IgD-negative memory B cell (primary cell): ENCODE measurements at regions not wholly inside any gene's neighbourhood (a gene's known extent, or its start where the extent isn't known, plus 50 kb on each side); places are given as distances from the start of the nearest gene placed in this dataset.
A peak's percentile ranks its signal among the peaks of the same experiment; 100 is the strongest.

Experiments used
- H3K27ac Mint-ChIP-seq, 3 donors: one replicate each; pipeline ENCODE4 v1.8.0; 2020 to 2022; ENCODE audit warnings: mild to moderate bottlenecking in 3 of 3, mixed read lengths in 3 of 3, moderate library complexity in 1 of 3
- H3K27me3 Mint-ChIP-seq: one replicate; pipeline ENCODE4 v1.8.0; 2021; ENCODE audit warnings: mixed read lengths
- H3K36me3 Mint-ChIP-seq: one replicate; pipeline ENCODE4 v1.8.0; 2020; ENCODE audit warnings: mild to moderate bottlenecking, mixed read lengths
- H3K4me1 Mint-ChIP-seq, 3 donors: one replicate each; pipeline ENCODE4 v1.8.0; 2020 to 2022; ENCODE audit warnings: mixed read lengths in 3 of 3, mild to moderate bottlenecking in 1 of 3
- H3K4me3 Mint-ChIP-seq, 4 donors: one replicate each; pipeline ENCODE4 v1.8.0; 2020 to 2022; ENCODE audit warnings: mild to moderate bottlenecking in 4 of 4, mixed read lengths in 4 of 4, moderate library complexity in 3 of 4
- H3K9me3 Mint-ChIP-seq, 3 donors: one replicate each; pipeline ENCODE4 v1.8.0; 2020 to 2021; ENCODE audit warnings: mixed read lengths in 3 of 3, mild to moderate bottlenecking in 1 of 3

- H3K9me3 Mint-ChIP-seq, result peaks cover 0 to 3% (median 3%) of the 10 kb centered on the region in 3 donors
- no peaks in the 10 kb centered on the region for H3K36me3 Mint-ChIP-seq
- H3K27me3 Mint-ChIP-seq, result peaks cover 2% of the 10 kb centered on the region
- H3K4me1 Mint-ChIP-seq, result no peaks in the 10 kb centered on the region
- no peak overlapping the region for H3K27ac Mint-ChIP-seq
- H3K4me3 Mint-ChIP-seq, result no peak overlapping the region
These were observed 411.3 kb downstream of the NPHP4 start for GRCh38 chr1:5580926-5581325.

- no peak overlapping the region for H3K4me3 Mint-ChIP-seq
- peaks cover 2% of the 10 kb centered on the region for H3K27me3 Mint-ChIP-seq
These were observed 412.3 kb downstream of the NPHP4 start for GRCh38 chr1:5579966-5580365.

GRCh38 chr1:5578690-5579089, 413.5 kb downstream of the NPHP4 start:
- Mint-ChIP-seq H3K9me3 (peaks cover 0 to 3% (median 1%) of the 10 kb centered on the region in 3 donors), H3K36me3 (no peaks in the 10 kb centered on the region), H3K27ac (no peak overlapping the region), H3K27me3 (peaks cover 3% of the 10 kb centered on the region), H3K4me3 (no peak overlapping the region), H3K4me1 (no peaks in the 10 kb centered on the region)

More at GRCh38 chr1:5579966-5580365, 412.3 kb downstream of the NPHP4 start:
- H3K4me1 Mint-ChIP-seq, result no peaks in the 10 kb centered on the region
- H3K27ac Mint-ChIP-seq, result no peak overlapping the region
- peaks cover 0 to 3% (median 1%) of the 10 kb centered on the region in 3 donors for H3K9me3 Mint-ChIP-seq
- no peaks in the 10 kb centered on the region for H3K36me3 Mint-ChIP-seq

- Mint-ChIP-seq H3K27me3 (peaks cover 3% of the 10 kb centered on the region), H3K9me3 (peaks cover 0 to 1% (median 0%) of the 10 kb centered on the region in 3 donors), H3K4me1 (no peaks in the 10 kb centered on the region), H3K36me3 (no peaks in the 10 kb centered on the region), H3K27ac (no peak overlapping the region), H3K4me3 (no peak overlapping the region)
These were observed 414.8 kb downstream of the NPHP4 start for GRCh38 chr1:5577255-5578040.

GRCh38 chr1:5576673-5577065, 415.6 kb downstream of the NPHP4 start:
- no peaks in the 10 kb centered on the region for H3K36me3 Mint-ChIP-seq
- peaks cover 0 to 1% (median 0%) of the 10 kb centered on the region in 3 donors for H3K9me3 Mint-ChIP-seq
- no peaks in the 10 kb centered on the region for H3K4me1 Mint-ChIP-seq
- H3K27me3 Mint-ChIP-seq, result peaks cover 3% of the 10 kb centered on the region
- H3K27ac Mint-ChIP-seq, result no peak overlapping the region
- H3K4me3 Mint-ChIP-seq, result no peak overlapping the region

- no peaks in the 10 kb centered on the region for H3K36me3 Mint-ChIP-seq
- no peaks in the 10 kb centered on the region for H3K4me1 Mint-ChIP-seq
- H3K27ac Mint-ChIP-seq, result no peak overlapping the region
- H3K27me3 Mint-ChIP-seq, result peaks cover 3% of the 10 kb centered on the region
- H3K9me3 Mint-ChIP-seq, result peaks cover 0 to 1% (median 1%) of the 10 kb centered on the region in 3 donors
- peak overlapping the region in 1 of 4 donors; percentile 17 for H3K4me3 Mint-ChIP-seq
These were observed 416.1 kb downstream of the NPHP4 start for GRCh38 chr1:5576011-5576672.

- peaks cover 3% of the 10 kb centered on the region for H3K27me3 Mint-ChIP-seq
- H3K9me3 Mint-ChIP-seq, result peaks cover 0 to 6% (median 1%) of the 10 kb centered on the region in 3 donors
- no peaks in the 10 kb centered on the region for H3K4me1 Mint-ChIP-seq
- no peak overlapping the region for H3K27ac Mint-ChIP-seq
- no peaks in the 10 kb centered on the region for H3K36me3 Mint-ChIP-seq
- no peak overlapping the region for H3K4me3 Mint-ChIP-seq
These were observed 416.8 kb downstream of the NPHP4 start for GRCh38 chr1:5575396-5575940.

- Mint-ChIP-seq H3K9me3 (peaks cover 0 to 6% (median 1%) of the 10 kb centered on the region in 3 donors), H3K4me3 (no peak overlapping the region), H3K27me3 (peaks cover 3% of the 10 kb centered on the region), H3K36me3 (no peaks in the 10 kb centered on the region), H3K27ac (peak overlapping the region in 1 of 3 donors; percentile 36), H3K4me1 (no peaks in the 10 kb centered on the region)
These were observed 417.6 kb downstream of the NPHP4 start for GRCh38 chr1:5574641-5575040.

GRCh38 chr1:5572794-5573193, 419.4 kb downstream of the NPHP4 start:
- H3K27ac Mint-ChIP-seq, result no peak overlapping the region
- no peak overlapping the region for H3K4me3 Mint-ChIP-seq
- no peaks in the 10 kb centered on the region for H3K4me1 Mint-ChIP-seq
- peaks cover 2 to 15% (median 4%) of the 10 kb centered on the region in 3 donors for H3K9me3 Mint-ChIP-seq
- H3K27me3 Mint-ChIP-seq, result peaks cover 1% of the 10 kb centered on the region
- no peaks in the 10 kb centered on the region for H3K36me3 Mint-ChIP-seq

- Mint-ChIP-seq H3K4me1 (no peaks in the 10 kb centered on the region), H3K27ac (no peak overlapping the region), H3K27me3 (peaks cover 1% of the 10 kb centered on the region), H3K9me3 (peaks cover 2 to 15% (median 4%) of the 10 kb centered on the region in 3 donors), H3K36me3 (no peaks in the 10 kb centered on the region), H3K4me3 (no peak overlapping the region)
These were observed 420.3 kb downstream of the NPHP4 start for GRCh38 chr1:5571861-5572401.

GRCh38 chr1:5571438-5571837, 420.8 kb downstream of the NPHP4 start:
- peaks cover 1% of the 10 kb centered on the region for H3K27me3 Mint-ChIP-seq
- H3K27ac Mint-ChIP-seq, result no peak overlapping the region
- no peaks in the 10 kb centered on the region for H3K36me3 Mint-ChIP-seq
- H3K4me1 Mint-ChIP-seq, result no peaks in the 10 kb centered on the region
- H3K4me3 Mint-ChIP-seq, result no peak overlapping the region
- H3K9me3 Mint-ChIP-seq, result peaks cover 2 to 15% (median 4%) of the 10 kb centered on the region in 3 donors

GRCh38 chr1:5570931-5571330, 421.3 kb downstream of the NPHP4 start:
- Mint-ChIP-seq H3K27me3 (peaks cover 1% of the 10 kb centered on the region), H3K27ac (no peak overlapping the region), H3K36me3 (no peaks in the 10 kb centered on the region), H3K4me3 (no peak overlapping the region), H3K9me3 (peaks cover 2 to 15% (median 4%) of the 10 kb centered on the region in 3 donors), H3K4me1 (no peaks in the 10 kb centered on the region)

GRCh38 chr1:5568321-5568720, 423.9 kb downstream of the NPHP4 start:
- H3K36me3 Mint-ChIP-seq, result no peaks in the 10 kb centered on the region
- no peaks in the 10 kb centered on the region for H3K4me1 Mint-ChIP-seq
- H3K4me3 Mint-ChIP-seq, result no peak overlapping the region
- H3K27me3 Mint-ChIP-seq, result no peaks in the 10 kb centered on the region
- H3K27ac Mint-ChIP-seq, result no peak overlapping the region
- H3K9me3 Mint-ChIP-seq, result peaks cover 2 to 15% (median 4%) of the 10 kb centered on the region in 3 donors

GRCh38 chr1:5567839-5568238, 424.4 kb downstream of the NPHP4 start:
- no peaks in the 10 kb centered on the region for H3K36me3 Mint-ChIP-seq
- peaks cover 2 to 15% (median 4%) of the 10 kb centered on the region in 3 donors for H3K9me3 Mint-ChIP-seq
- H3K27ac Mint-ChIP-seq, result no peak overlapping the region
- no peak overlapping the region for H3K4me3 Mint-ChIP-seq
- H3K27me3 Mint-ChIP-seq, result no peaks in the 10 kb centered on the region
- no peaks in the 10 kb centered on the region for H3K4me1 Mint-ChIP-seq

GRCh38 chr1:5566924-5567323, 425.3 kb downstream of the NPHP4 start:
- Mint-ChIP-seq H3K4me1 (no peaks in the 10 kb centered on the region), H3K27ac (no peak overlapping the region), H3K36me3 (no peaks in the 10 kb centered on the region), H3K4me3 (no peak overlapping the region), H3K9me3 (peaks cover 2 to 15% (median 4%) of the 10 kb centered on the region in 3 donors), H3K27me3 (no peaks in the 10 kb centered on the region)
